ENCODE measurements at regions not wholly inside any gene's neighbourhood (a gene's known extent, or its start where the extent isn't known, plus 50 kb on each side); places are given as distances from the start of the nearest gene placed in this dataset.

GRCh38 chr5:3854188-3854821 is 258.7 kb downstream of the IRX1 start:
- Histone ChIP-seq H3K4me1 (no peaks in the 10 kb centered on the region), H3K4me3 (ENCODE audit: low read depth, low read length) (no peak overlapping the region), H3K36me3 (ENCODE audit: control insufficient read depth, insufficient read depth, low read length) (no peaks in the 10 kb centered on the region), H3K9me3 (no peaks in the 10 kb centered on the region), H3K27me3 (replicated peaks; ENCODE audit: control insufficient read depth, insufficient read depth, low read length) (no peaks in the 10 kb centered on the region)
- CTCF ChIA-PET, result no interaction called here
- no peak overlapping the region for H3K4me3 Mint-ChIP-seq (ENCODE audit: unreplicated experiment)
- intact Hi-C loops (cut with micrococcal nuclease; ENCODE audit: unreplicated experiment), result no loop called here
- no peaks in the 10 kb centered on the region for H3K4me1 Mint-ChIP-seq (ENCODE audit: low read depth, unreplicated experiment)
- POLR2A ChIA-PET, result no interaction called here
- no peaks in the 10 kb centered on the region for H3K9me3 Mint-ChIP-seq (ENCODE audit: unreplicated experiment)
- no peak for TF ChIP-seq CTCF (IDR thresholded peaks at IDR 0.05; ENCODE audit: insufficient read depth in 1 of 2, low read depth in 1 of 2, low read length in 1 of 2, severe bottlenecking in 1 of 2, unreplicated experiment in 1 of 2)
- no peak for DNase-seq
- H3K36me3 Mint-ChIP-seq (ENCODE audit: insufficient read depth, unreplicated experiment), result no peaks in the 10 kb centered on the region
- peaks cover 4% of the 10 kb centered on the region for H3K27me3 Mint-ChIP-seq (ENCODE audit: insufficient read depth, unreplicated experiment)
- no peak overlapping the region for H3K27ac Mint-ChIP-seq (ENCODE audit: unreplicated experiment)
- no TSS peak for BruUV-seq (replicated peaks)

DNA sequence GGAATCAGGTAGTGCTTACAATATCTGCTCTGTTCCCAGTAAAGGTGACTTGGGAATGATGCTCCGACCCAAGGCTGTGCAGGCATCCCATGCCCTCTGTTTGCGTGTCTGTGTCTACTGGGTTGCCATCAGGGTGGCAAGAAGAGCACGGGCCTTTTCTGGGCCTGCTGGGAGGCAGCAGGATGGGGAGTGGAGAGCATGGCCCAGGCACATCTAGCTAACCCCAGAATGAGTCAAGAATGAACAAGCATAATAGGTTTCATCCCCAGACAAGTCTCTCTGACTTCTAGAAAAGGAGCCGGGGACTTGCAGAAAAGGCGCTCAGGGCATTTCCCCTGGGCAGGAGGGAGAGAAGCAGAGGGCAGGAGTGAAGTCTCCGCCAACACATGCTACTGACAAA is 260.4 kb downstream of the IRX1 start:
- H3K9me3 ChIP-seq, result no peaks in the 10 kb centered on the region
- Mint-ChIP-seq H3K4me3 (ENCODE audit: unreplicated experiment) (no peak overlapping the region), H3K27me3 (ENCODE audit: insufficient read depth, unreplicated experiment) (peaks cover 4% of the 10 kb centered on the region), H3K36me3 (ENCODE audit: insufficient read depth, unreplicated experiment) (no peaks in the 10 kb centered on the region), H3K4me1 (ENCODE audit: low read depth, unreplicated experiment) (no peaks in the 10 kb centered on the region), H3K27ac (ENCODE audit: unreplicated experiment) (no peak overlapping the region), H3K9me3 (ENCODE audit: unreplicated experiment) (no peaks in the 10 kb centered on the region)
- no TSS peak for BruUV-seq (replicated peaks)
- no peak overlapping the region for H3K4me3 ChIP-seq (ENCODE audit: low read depth, low read length)
- no peaks in the 10 kb centered on the region for H3K36me3 ChIP-seq (ENCODE audit: control insufficient read depth, insufficient read depth, low read length)
- no peaks in the 10 kb centered on the region for H3K27me3 ChIP-seq (replicated peaks; ENCODE audit: control insufficient read depth, insufficient read depth, low read length)
- POLR2A ChIA-PET, result no interaction called here
- H3K4me1 ChIP-seq, result no peaks in the 10 kb centered on the region
- CTCF ChIA-PET, result no interaction called here
- DNase-seq, result no peak
- intact Hi-C loops (cut with micrococcal nuclease; ENCODE audit: unreplicated experiment), result no loop called here
- no peak for TF ChIP-seq CTCF (IDR thresholded peaks at IDR 0.05; ENCODE audit: insufficient read depth in 1 of 2, low read depth in 1 of 2, low read length in 1 of 2, severe bottlenecking in 1 of 2, unreplicated experiment in 1 of 2)

- H3K27me3 Mint-ChIP-seq (ENCODE audit: insufficient read depth, unreplicated experiment), result peaks cover 2% of the 10 kb centered on the region
- no peak for TF ChIP-seq CTCF (IDR thresholded peaks at IDR 0.05; ENCODE audit: insufficient read depth in 1 of 2, low read depth in 1 of 2, low read length in 1 of 2, severe bottlenecking in 1 of 2, unreplicated experiment in 1 of 2)
- intact Hi-C loops (cut with micrococcal nuclease; ENCODE audit: unreplicated experiment), result no loop called here
- ChIA-PET POLR2A (no interaction called here), CTCF (no interaction called here)
- no peak overlapping the region for H3K4me3 Mint-ChIP-seq (ENCODE audit: unreplicated experiment)
- no peaks in the 10 kb centered on the region for H3K9me3 Mint-ChIP-seq (ENCODE audit: unreplicated experiment)
- Histone ChIP-seq H3K4me1 (no peaks in the 10 kb centered on the region), H3K27me3 (replicated peaks; ENCODE audit: control insufficient read depth, insufficient read depth, low read length) (no peaks in the 10 kb centered on the region), H3K9me3 (no peaks in the 10 kb centered on the region), H3K36me3 (ENCODE audit: control insufficient read depth, insufficient read depth, low read length) (no peaks in the 10 kb centered on the region), H3K4me3 (ENCODE audit: low read depth, low read length) (no peak overlapping the region)
- no TSS peak for BruUV-seq (replicated peaks)
- H3K36me3 Mint-ChIP-seq (ENCODE audit: insufficient read depth, unreplicated experiment), result no peaks in the 10 kb centered on the region
- no peaks in the 10 kb centered on the region for H3K4me1 Mint-ChIP-seq (ENCODE audit: low read depth, unreplicated experiment)
- H3K27ac Mint-ChIP-seq (ENCODE audit: unreplicated experiment), result no peak overlapping the region
- no peak for DNase-seq
Measured at GRCh38 chr5:3858524-3858923, 262.9 kb downstream of the IRX1 start.

Data from Caco-2 (cell line).